Panc1 (cell line): ENCODE measurements at regions not wholly inside any gene's neighbourhood (a gene's known extent, or its start where the extent isn't known, plus 50 kb on each side); places are given as distances from the start of the nearest gene placed in this dataset.

Source experiments
- CTCF ChIP-seq: fragments of 450-650 bp; IDR thresholded peaks from 2 replicates; pipeline ENCODE4 v1.5.1; 2017; ENCODE audit warnings: mild to moderate bottlenecking
- POLR2AphosphoS5 ChIP-seq: IDR thresholded peaks from 2 replicates; pipeline ENCODE4 v1.6.1; 2012; ENCODE audit warnings: mild to moderate bottlenecking, low read depth, low read length, moderate library complexity

GRCh38 chr5:60387051-60387440 lies 312.9 kb downstream of the DEPDC1B start:
- TF ChIP-seq CTCF (no peak), POLR2AphosphoS5 (no peak)
